Panc1 (cell line): ENCODE measurements at regions not wholly inside any gene's neighbourhood (a gene's known extent, or its start where the extent isn't known, plus 50 kb on each side); places are given as distances from the start of the nearest gene placed in this dataset.

Experiments
- ATAC-seq: fragments of 200-7000 bp; cut with Tn5 transposase; 2 replicates; pipeline ENCODE4 v1.9.1; 2020; ENCODE audit warnings: mild to moderate bottlenecking, moderate library complexity
- BruUV-seq: library from RNA; stranded (reverse); fragments of 400-500 nt; replicated peaks from 2 replicates; lab custom pipeline; 2021; lab: Mats Ljungman, UMichigan
- CTCF ChIA-PET: fragments of 300-600 bp; sonication (Branson Sonifier 250); formaldehyde crosslinking; loops from one replicate; lab custom pipeline; 2022; ENCODE audit warnings: antibody characterized with exemption; lab: Charles Lee
- POLR2A ChIA-PET: fragments of 300-600 bp; sonication (Branson Sonifier 250); formaldehyde crosslinking; loops from one replicate; lab custom pipeline; 2022; ENCODE audit warnings: antibody characterized with exemption; lab: Charles Lee
- DNase-seq: peaks from one replicate; pipeline ENCODE4 v3.0.0-alpha.2; 2010; ENCODE audit warnings: low read depth, low spot score
- H3K27ac ChIP-seq: 2 replicates; pipeline ENCODE4 v1.5.1; 2011; ENCODE audit warnings: mild to moderate bottlenecking, low read length, inconsistent platforms
- H3K27me3 ChIP-seq: fragments of 200-500 bp; sonication (Bioruptor generic); 2 replicates; pipeline ENCODE4 v1.6.0; 2014; ENCODE audit warnings: low read length, inconsistent platforms; ENCODE audit not compliant: control insufficient read depth, insufficient read depth
- H3K36me3 ChIP-seq: fragments of 200-500 bp; sonication (Bioruptor generic); 2 replicates; pipeline ENCODE4 v1.5.1; 2014; ENCODE audit warnings: inconsistent platforms, mild to moderate bottlenecking, low read length, moderate library complexity; ENCODE audit not compliant: control insufficient read depth, insufficient read depth
- H3K4me1 ChIP-seq: 2 replicates; pipeline ENCODE4 v1.5.1; 2011; ENCODE audit warnings: inconsistent platforms, mild to moderate bottlenecking, low read length, moderate library complexity; ENCODE audit not compliant: control insufficient read depth, insufficient read depth
- H3K4me3 ChIP-seq, 2 experiments: 2 replicates each; pipeline ENCODE4 v1.5.1; 2011 to 2012; ENCODE audit warnings: low read depth in 2 of 2, low read length in 2 of 2, mild to moderate bottlenecking in 2 of 2, inconsistent platforms in 1 of 2, moderate library complexity in 1 of 2
- H3K9me3 ChIP-seq: fragments of 200-500 bp; sonication (Bioruptor generic); 2 replicates; pipeline ENCODE4 v1.5.1; 2014; ENCODE audit warnings: low read depth, mild to moderate bottlenecking, inconsistent platforms, low read length, moderate library complexity; ENCODE audit not compliant: control insufficient read depth, insufficient read depth
- CTCF ChIP-seq: fragments of 450-650 bp; IDR thresholded peaks from 2 replicates; pipeline ENCODE4 v1.5.1; 2017; ENCODE audit warnings: mild to moderate bottlenecking
- POLR2AphosphoS5 ChIP-seq: IDR thresholded peaks from 2 replicates; pipeline ENCODE4 v1.6.1; 2012; ENCODE audit warnings: mild to moderate bottlenecking, low read depth, low read length, moderate library complexity
- REST ChIP-seq, 2 experiments: IDR thresholded peaks; 2 replicates each; pipeline ENCODE4 v1.6.1; 2011 to 2012; ENCODE audit warnings: low read depth in 2 of 2, control low read depth in 1 of 2, low read length in 1 of 2, mild to moderate bottlenecking in 1 of 2, moderate library complexity in 1 of 2; ENCODE audit not compliant: insufficient read depth in 1 of 2
- SIN3A ChIP-seq: IDR thresholded peaks from 2 replicates; pipeline ENCODE4 v1.6.1; 2012; ENCODE audit warnings: low read depth, mild to moderate bottlenecking, low read length, moderate library complexity, borderline replicate concordance; ENCODE audit not compliant: insufficient read depth
- TCF7L2 ChIP-seq: IDR thresholded peaks from 2 replicates; pipeline ENCODE4 v1.6.1; 2011; ENCODE audit warnings: mild to moderate bottlenecking, low read depth, low read length, inconsistent platforms
- in situ Hi-C: cut with HindIII; loops from 2 replicates; pipeline ENCODE4 v1.10.0; 2016; ENCODE audit warnings: low sequenced_read_pairs, low pct_unique_long_range_greater_than_20kb
- intact Hi-C: fragments of 100-400 bp; cut with micrococcal nuclease; formaldehyde crosslinking; loops from one replicate; pipeline ENCODE4 v1.10.0; 2022; ENCODE audit not compliant: unreplicated experiment

GRCh38 chr6:91198588-91199255 lies 611.9 kb upstream of the MAP3K7 start:
- intact Hi-C loops = no loop called here
- in situ Hi-C loops = no loop called here
- no peak for TF ChIP-seq REST (IDR thresholded peaks at IDR 0.05; ENCODE audit: insufficient read depth in 1 of 2, low read depth in 2 of 2, low read length in 1 of 2)
- no peak for TF ChIP-seq CTCF
- TF ChIP-seq POLR2AphosphoS5 = no peak
- no peak for TF ChIP-seq SIN3A
- no peak for TF ChIP-seq TCF7L2
- no peak for ATAC-seq
- Histone ChIP-seq H3K27ac (no peak overlapping the region), H3K27me3 (no peaks in the 10 kb centered on the region), H3K4me3 (no peak overlapping the region), H3K36me3 (no peaks in the 10 kb centered on the region), H3K9me3 (no peaks in the 10 kb centered on the region), H3K4me1 (no peaks in the 10 kb centered on the region)
- no peak for DNase-seq
- ChIA-PET POLR2A (no interaction called here), CTCF (no interaction called here)
- BruUV-seq = no TSS peak

GRCh38 chr6:91196729-91197128 lies 609.9 kb upstream of the MAP3K7 start:
- in situ Hi-C loops (no loop called here), intact Hi-C loops (no loop called here)
- Histone ChIP-seq H3K9me3 (no peaks in the 10 kb centered on the region), H3K27me3 (no peaks in the 10 kb centered on the region), H3K36me3 (no peaks in the 10 kb centered on the region), H3K27ac (no peak overlapping the region), H3K4me1 (no peaks in the 10 kb centered on the region), H3K4me3 (no peak overlapping the region)
- DNase-seq (no peak), ATAC-seq (no peak)
- no peak for TF ChIP-seq POLR2AphosphoS5
- TF ChIP-seq SIN3A = no peak
- TF ChIP-seq REST (IDR thresholded peaks at IDR 0.05; ENCODE audit: insufficient read depth in 1 of 2, low read depth in 2 of 2, low read length in 1 of 2) = no peak
- no peak for TF ChIP-seq CTCF
- TF ChIP-seq TCF7L2 = no peak
- ChIA-PET POLR2A (no interaction called here), CTCF (no interaction called here)
- BruUV-seq = no TSS peak
